ENCODE measurements at regions not wholly inside any gene's neighbourhood (a gene's known extent, or its start where the extent isn't known, plus 50 kb on each side); places are given as distances from the start of the nearest gene placed in this dataset.

GRCh38 chrX:65926095-65927019 lies 113.5 kb downstream of the VSIG4 start:
- FAIRE-seq, result peak; percentile 63

GRCh38 chrX:65925592-65925991 lies 114.3 kb downstream of the VSIG4 start:
- DNase-seq (ENCODE audit: low read depth) (no peak), FAIRE-seq (no peak)
- Histone ChIP-seq H3K4me2 (ENCODE audit: low read length) (no peak overlapping the region), H3K36me3 (ENCODE audit: insufficient read depth, low read length) (no peaks in the 10 kb centered on the region), H3K4me1 (ENCODE audit: insufficient read depth, low read length) (no peaks in the 10 kb centered on the region), H3K9me3 (ENCODE audit: insufficient read depth, low read depth, low read length) (no peaks in the 10 kb centered on the region), H3K79me2 (ENCODE audit: insufficient read depth, low read length) (no peaks in the 10 kb centered on the region), H4K20me1 (ENCODE audit: insufficient read depth, low read length) (no peaks in the 10 kb centered on the region), H3K9ac (ENCODE audit: low read length) (no peak overlapping the region), H3K4me3 (ENCODE audit: insufficient read depth, low read depth, low read length) (no peak overlapping the region), H2AFZ (ENCODE audit: low read depth, low read length) (no peak overlapping the region), H3K27ac (ENCODE audit: low read depth, low read length) (no peak overlapping the region), H3K27me3 (ENCODE audit: insufficient read depth, low read length) (no peaks in the 10 kb centered on the region)
- Mint-ChIP-seq H3K36me3 (ENCODE audit: low read depth, unreplicated experiment) (no peaks in the 10 kb centered on the region), H3K4me1 (ENCODE audit: low read depth, unreplicated experiment) (peaks cover 1% of the 10 kb centered on the region), H3K27ac (ENCODE audit: unreplicated experiment) (no peak overlapping the region), H3K27me3 (ENCODE audit: low read depth, unreplicated experiment) (no peaks in the 10 kb centered on the region), H3K4me3 (ENCODE audit: unreplicated experiment) (no peak overlapping the region), H3K9me3 (ENCODE audit: unreplicated experiment) (no peaks in the 10 kb centered on the region)
- TF ChIP-seq CTCF (IDR thresholded peaks at IDR 0.05; ENCODE audit: insufficient read depth, low read depth, low read length) (no peak), EZH2 (IDR thresholded peaks at IDR 0.05; ENCODE audit: insufficient read depth, low read length) (no peak)

More at GRCh38 chrX:65926095-65927019, 113.5 kb downstream of the VSIG4 start:
- no peaks in the 10 kb centered on the region for H3K27me3 ChIP-seq (ENCODE audit: insufficient read depth, low read length)
- DNase-seq (ENCODE audit: low read depth), result no peak
- no peaks in the 10 kb centered on the region for H4K20me1 ChIP-seq (ENCODE audit: insufficient read depth, low read length)
- H3K4me3 ChIP-seq (ENCODE audit: insufficient read depth, low read depth, low read length), result no peak overlapping the region
- H3K9me3 ChIP-seq (ENCODE audit: insufficient read depth, low read depth, low read length), result no peaks in the 10 kb centered on the region
- Mint-ChIP-seq H3K36me3 (ENCODE audit: low read depth, unreplicated experiment) (no peaks in the 10 kb centered on the region), H3K4me1 (ENCODE audit: low read depth, unreplicated experiment) (no peaks in the 10 kb centered on the region), H3K4me3 (ENCODE audit: unreplicated experiment) (no peak overlapping the region), H3K9me3 (ENCODE audit: unreplicated experiment) (no peaks in the 10 kb centered on the region), H3K27me3 (ENCODE audit: low read depth, unreplicated experiment) (no peaks in the 10 kb centered on the region), H3K27ac (ENCODE audit: unreplicated experiment) (no peak overlapping the region)
- no peak overlapping the region for H3K9ac ChIP-seq (ENCODE audit: low read length)
- H3K4me1 ChIP-seq (ENCODE audit: insufficient read depth, low read length), result no peaks in the 10 kb centered on the region
- no peaks in the 10 kb centered on the region for H3K36me3 ChIP-seq (ENCODE audit: insufficient read depth, low read length)
- H3K4me2 ChIP-seq (ENCODE audit: low read length), result no peak overlapping the region
- H3K79me2 ChIP-seq (ENCODE audit: insufficient read depth, low read length), result no peaks in the 10 kb centered on the region
- no peak for TF ChIP-seq CTCF (IDR thresholded peaks at IDR 0.05; ENCODE audit: insufficient read depth, low read depth, low read length)
- H2AFZ ChIP-seq (ENCODE audit: low read depth, low read length), result no peak overlapping the region
- no peak overlapping the region for H3K27ac ChIP-seq (ENCODE audit: low read depth, low read length)

DNA sequence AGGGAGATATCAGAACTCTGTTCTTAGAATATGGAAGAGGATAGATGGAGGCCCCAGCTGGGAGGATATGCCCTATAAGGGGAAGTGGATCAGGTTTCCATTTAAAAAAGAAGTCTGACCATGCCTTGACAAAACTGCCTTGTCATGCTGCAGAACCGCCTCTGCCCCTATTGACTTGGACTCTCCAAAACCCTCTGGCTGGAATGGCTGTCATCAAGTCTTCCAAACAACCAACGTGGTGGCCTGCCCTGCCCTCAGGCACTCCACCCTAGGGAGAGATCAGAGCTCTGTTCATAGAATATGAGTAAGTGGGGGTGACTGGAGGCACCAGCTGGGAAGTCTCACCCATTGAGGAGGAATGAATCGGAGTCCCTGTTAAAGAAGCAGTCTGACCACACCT lies 114.9 kb downstream of the VSIG4 start:
- H3K79me2 ChIP-seq (ENCODE audit: insufficient read depth, low read length), result no peaks in the 10 kb centered on the region
- DNase-seq (ENCODE audit: low read depth) (no peak), FAIRE-seq (no peak)
- H3K9ac ChIP-seq (ENCODE audit: low read length), result no peak overlapping the region
- no peaks in the 10 kb centered on the region for H3K27me3 ChIP-seq (ENCODE audit: insufficient read depth, low read length)
- H3K27me3 Mint-ChIP-seq (ENCODE audit: low read depth, unreplicated experiment), result no peaks in the 10 kb centered on the region
- no peaks in the 10 kb centered on the region for H3K4me1 ChIP-seq (ENCODE audit: insufficient read depth, low read length)
- no peaks in the 10 kb centered on the region for H3K36me3 Mint-ChIP-seq (ENCODE audit: low read depth, unreplicated experiment)
- H3K4me2 ChIP-seq (ENCODE audit: low read length), result no peak overlapping the region
- H3K4me3 Mint-ChIP-seq (ENCODE audit: unreplicated experiment), result no peak overlapping the region
- H3K9me3 Mint-ChIP-seq (ENCODE audit: unreplicated experiment), result no peaks in the 10 kb centered on the region
- H3K4me1 Mint-ChIP-seq (ENCODE audit: low read depth, unreplicated experiment), result peaks cover 7% of the 10 kb centered on the region
- no peak overlapping the region for H2AFZ ChIP-seq (ENCODE audit: low read depth, low read length)
- H3K36me3 ChIP-seq (ENCODE audit: insufficient read depth, low read length), result no peaks in the 10 kb centered on the region
- no peaks in the 10 kb centered on the region for H4K20me1 ChIP-seq (ENCODE audit: insufficient read depth, low read length)
- no peak overlapping the region for H3K27ac ChIP-seq (ENCODE audit: low read depth, low read length)
- no peaks in the 10 kb centered on the region for H3K9me3 ChIP-seq (ENCODE audit: insufficient read depth, low read depth, low read length)
- H3K4me3 ChIP-seq (ENCODE audit: insufficient read depth, low read depth, low read length), result no peak overlapping the region
- H3K27ac Mint-ChIP-seq (ENCODE audit: unreplicated experiment), result no peak overlapping the region
- TF ChIP-seq CTCF (IDR thresholded peaks at IDR 0.05; ENCODE audit: insufficient read depth, low read depth, low read length) (no peak), EZH2 (IDR thresholded peaks at IDR 0.05; ENCODE audit: insufficient read depth, low read length) (no peak)
